ENCODE measurements at regions not wholly inside any gene's neighbourhood (a gene's known extent, or its start where the extent isn't known, plus 50 kb on each side); places are given as distances from the start of the nearest gene placed in this dataset.
"Not testable (repeated sequence)": the region's sequence is repeated elsewhere in the genome, so short reads cannot be mapped to it uniquely, and the experiment has no call there.

- DNase-seq, result no peak
Observed at GRCh38 chrX:97863261-97863660, 979.6 kb downstream of the RPA4 start.

- DNase-seq, result no peak
Observed at GRCh38 chrX:97867266-97867665, 983.6 kb downstream of the RPA4 start.

GRCh38 chrX:97876697-97877407, 993.1 kb downstream of the RPA4 start:
- peak; percentile 61 for DNase-seq

GRCh38 chrX:97882306-97882705, 998.6 kb downstream of the RPA4 start:
- DNase-seq, result peak; percentile 14

GRCh38 chrX:97895751-97896150, 1012.0 kb downstream of the RPA4 start:
- peak; percentile 47 for DNase-seq

GRCh38 chrX:97897998-97898397, 1014.3 kb downstream of the RPA4 start:
- DNase-seq, result no peak

- peak; percentile 45 for DNase-seq
Observed at GRCh38 chrX:97898798-97899197, 1015.1 kb downstream of the RPA4 start.

GRCh38 chrX:97907791-97908190, 1024.1 kb downstream of the RPA4 start:
- DNase-seq, result no peak

- DNase-seq, result no peak
Observed at GRCh38 chrX:97909245-97909644, 1025.5 kb downstream of the RPA4 start.

GRCh38 chrX:97915390-97915789, 1031.7 kb downstream of the RPA4 start:
- DNase-seq, result not testable (repeated sequence)

- DNase-seq, result not testable (repeated sequence)
Observed at GRCh38 chrX:97921223-97921622, 1037.5 kb downstream of the RPA4 start.

GRCh38 chrX:97931586-97931985, 1047.9 kb downstream of the RPA4 start:
- DNase-seq, result no peak

- DNase-seq, result no peak
Observed at GRCh38 chrX:97936296-97936695, 1052.6 kb downstream of the RPA4 start.

- no peak for DNase-seq
Observed at GRCh38 chrX:97938706-97939105, 1055.0 kb downstream of the RPA4 start.

- DNase-seq, result no peak
Observed at GRCh38 chrX:97968376-97969163, 1084.9 kb downstream of the RPA4 start.

GRCh38 chrX:97984641-97985040, 1100.9 kb downstream of the RPA4 start:
- peak; percentile 1 for DNase-seq

GRCh38 chrX:97985096-97985495, 1101.4 kb downstream of the RPA4 start:
- no peak for DNase-seq

GRCh38 chrX:97987979-97988378, 1104.3 kb downstream of the RPA4 start:
- DNase-seq, result no peak

- no peak for DNase-seq
Observed at GRCh38 chrX:97995834-97996233, 1112.1 kb downstream of the RPA4 start.

- DNase-seq, result no peak
Observed at GRCh38 chrX:98028691-98029090, 1145.0 kb downstream of the RPA4 start.

GRCh38 chrX:98029861-98030260, 1146.2 kb downstream of the RPA4 start:
- no peak for DNase-seq

- DNase-seq, result no peak
Observed at GRCh38 chrX:98057176-98057575, 1173.5 kb downstream of the RPA4 start.

- no peak for DNase-seq
Observed at GRCh38 chrX:98065151-98065550, 1181.4 kb downstream of the RPA4 start.

- peak; percentile 14 for DNase-seq
Observed at GRCh38 chrX:98067611-98068010, 1183.9 kb downstream of the RPA4 start.
